Epithelial cell of prostate (primary cell): ENCODE measurements at regions not wholly inside any gene's neighbourhood (a gene's known extent, or its start where the extent isn't known, plus 50 kb on each side); places are given as distances from the start of the nearest gene placed in this dataset.

Experiments used
- DNase-seq: peaks from one replicate; pipeline ENCODE4 v3.0.0-alpha.2; 2011; ENCODE audit warnings: low read depth, low spot score
- H3K27ac ChIP-seq: fragments of 450-650 bp; 2 replicates; pipeline ENCODE4 v1.5.1; 2017; ENCODE audit warnings: mild to moderate bottlenecking

DNA sequence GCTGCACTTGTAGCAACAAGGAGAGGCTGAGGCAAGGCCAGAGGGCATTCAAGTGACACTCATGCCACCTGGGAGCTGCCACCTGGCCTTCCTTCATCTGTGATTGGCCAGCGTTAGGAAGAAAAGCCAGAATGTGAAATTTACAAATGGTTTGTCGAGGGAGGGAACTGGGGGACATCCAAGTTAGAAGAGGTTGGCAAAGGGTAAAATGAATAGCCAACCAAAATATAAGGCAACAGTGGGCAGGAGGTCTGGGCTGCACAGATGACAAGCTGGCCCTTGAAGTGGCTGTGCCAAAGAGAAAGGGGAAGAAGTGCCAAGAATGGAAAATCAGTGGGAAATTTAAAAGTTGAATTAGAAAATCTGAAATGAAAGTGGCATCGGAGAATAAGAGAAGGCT, 221.4 kb downstream of the C11orf91 start:
- no peak for DNase-seq
- H3K27ac ChIP-seq: no peak overlapping the region

DNA sequence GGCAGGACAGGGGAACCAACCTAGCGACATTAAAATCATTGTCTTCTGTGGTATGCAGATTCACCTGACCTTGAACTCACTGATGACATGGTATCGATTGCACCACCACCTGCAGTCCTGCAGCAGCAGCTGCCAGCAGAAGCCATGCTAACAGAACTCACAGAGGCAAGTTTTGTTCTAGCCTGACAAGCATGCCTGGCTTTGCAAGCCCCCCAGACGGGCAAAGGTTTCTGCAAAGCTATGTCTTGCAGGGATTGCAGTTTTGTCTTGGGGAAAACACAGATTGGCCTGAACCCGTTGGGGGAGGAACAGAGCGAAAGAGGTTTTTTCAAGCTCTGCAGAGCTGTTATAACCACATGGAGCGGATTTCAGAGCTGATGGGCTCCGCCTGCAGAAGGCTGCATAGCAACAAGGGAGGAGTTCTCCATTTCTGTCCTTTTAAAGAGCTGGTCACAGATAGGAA, 221.0 kb downstream of the HIPK3 start:
- no peak for DNase-seq
- H3K27ac ChIP-seq: no peak overlapping the region

DNA sequence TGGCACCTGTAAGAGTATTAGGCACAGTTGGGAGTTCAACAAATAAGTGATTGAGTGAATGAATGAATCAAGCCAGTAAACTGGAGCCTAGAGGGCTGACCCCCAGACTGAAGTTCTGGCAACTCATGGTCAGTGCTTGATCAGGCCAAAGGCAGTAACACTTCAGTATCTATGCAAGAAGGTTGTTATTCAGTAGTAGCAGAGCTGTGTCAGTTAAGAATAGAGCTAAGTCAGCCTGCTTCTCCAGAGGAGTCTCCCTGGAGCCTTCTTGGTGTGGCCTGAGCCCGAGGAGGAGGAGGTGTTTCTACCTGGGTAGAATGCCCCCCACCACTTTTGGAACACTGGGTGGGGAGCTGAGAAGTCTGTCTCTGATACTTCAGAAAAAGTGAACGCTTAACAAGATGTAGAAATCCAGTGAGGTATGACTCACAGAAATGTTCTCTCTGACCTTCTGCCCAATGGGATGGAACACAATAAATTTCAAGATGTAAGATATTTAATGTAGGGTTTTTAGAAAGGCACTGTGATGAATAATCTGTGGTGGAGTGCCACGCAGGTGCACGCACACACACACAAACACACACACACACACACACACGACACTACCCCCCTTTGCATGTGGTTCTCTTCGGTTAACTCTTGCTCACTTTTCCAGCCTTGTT, 219.9 kb downstream of the HIPK3 start:
- H3K27ac ChIP-seq: no peak overlapping the region
- no peak for DNase-seq

DNA sequence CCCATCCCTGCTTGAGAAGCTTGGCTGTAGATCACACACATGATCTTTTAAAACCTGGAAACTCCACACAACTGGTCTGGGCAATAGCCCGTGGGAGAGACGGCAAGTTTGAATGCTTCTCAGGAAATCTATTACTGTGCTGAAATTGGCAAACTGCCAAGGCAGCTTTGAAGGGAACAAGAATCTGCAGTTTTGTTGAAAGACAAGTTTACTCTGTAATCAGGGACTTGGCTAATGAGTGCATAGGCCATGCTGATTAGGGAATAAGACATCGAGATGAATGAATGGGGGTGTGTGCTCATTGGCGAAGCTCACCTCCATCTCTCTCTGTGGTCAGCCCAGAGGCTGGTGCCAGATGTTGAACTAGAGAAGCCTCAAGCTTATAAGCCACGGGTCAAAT, 218.8 kb downstream of the HIPK3 start:
- no peak for DNase-seq

DNA sequence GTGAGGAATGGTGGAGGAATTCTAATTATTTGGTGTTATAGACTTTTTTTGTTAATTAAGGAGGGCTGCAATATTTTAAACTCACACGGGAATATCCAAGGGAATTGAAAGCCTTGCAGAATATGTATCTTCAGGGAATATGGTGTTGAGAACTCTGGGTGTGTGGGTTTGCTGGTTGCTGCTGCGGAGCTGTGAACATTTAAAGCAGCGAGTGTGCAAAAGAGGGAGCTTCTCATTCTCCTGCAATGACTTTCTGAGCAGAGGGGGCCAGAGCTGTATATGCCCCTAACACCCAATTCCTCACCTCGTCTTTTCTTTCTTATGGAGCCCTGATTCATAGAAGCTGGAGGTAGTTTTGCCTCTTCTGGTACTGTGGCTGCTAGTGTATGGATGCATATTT, 217.7 kb downstream of the HIPK3 start:
- no peak overlapping the region for H3K27ac ChIP-seq
- DNase-seq: no peak

More for the DNA sequence above, 218.8 kb downstream of the HIPK3 start:
- H3K27ac ChIP-seq: no peak overlapping the region

DNA sequence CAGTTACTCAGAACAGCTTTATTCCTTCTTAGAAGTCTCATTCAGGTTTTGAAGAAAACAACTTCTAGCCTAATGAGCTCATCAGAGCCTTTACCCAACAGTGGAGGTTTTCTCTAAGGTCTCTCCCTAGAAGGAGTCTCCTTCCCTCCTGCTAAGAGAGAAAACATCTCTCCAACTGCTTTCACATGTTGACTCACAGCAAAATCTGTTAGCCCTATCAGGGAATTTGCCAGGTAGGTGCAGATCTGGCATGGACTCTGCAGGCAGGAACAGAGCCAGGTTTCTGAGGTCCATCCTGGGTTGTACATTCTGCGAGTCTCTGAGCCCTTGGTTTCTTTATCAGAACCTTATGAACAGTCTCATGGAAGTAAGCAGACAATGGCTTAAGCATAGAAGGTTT, 214.4 kb downstream of the HIPK3 start:
- no peak for DNase-seq
- no peak overlapping the region for H3K27ac ChIP-seq

DNA sequence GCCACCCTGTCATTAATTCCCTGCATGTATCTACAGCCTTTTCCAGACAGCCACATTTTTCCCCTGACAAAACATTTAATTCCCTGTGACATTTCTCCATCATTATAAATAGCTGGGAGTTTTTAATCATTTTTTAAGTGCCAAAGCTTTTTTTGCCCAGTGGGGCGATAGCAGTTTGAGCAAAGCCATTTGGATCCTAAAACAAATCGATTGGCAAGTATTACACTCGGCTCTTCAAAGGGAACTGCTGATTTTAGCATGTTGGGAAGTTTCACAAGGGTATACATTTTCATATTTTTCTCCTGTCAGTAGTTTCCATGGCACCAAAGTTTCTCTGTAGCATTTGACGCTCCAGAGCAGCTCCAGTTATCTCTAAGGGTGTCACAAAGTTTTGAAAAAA, 210.8 kb downstream of the HIPK3 start:
- no peak overlapping the region for H3K27ac ChIP-seq
- DNase-seq: no peak

DNA sequence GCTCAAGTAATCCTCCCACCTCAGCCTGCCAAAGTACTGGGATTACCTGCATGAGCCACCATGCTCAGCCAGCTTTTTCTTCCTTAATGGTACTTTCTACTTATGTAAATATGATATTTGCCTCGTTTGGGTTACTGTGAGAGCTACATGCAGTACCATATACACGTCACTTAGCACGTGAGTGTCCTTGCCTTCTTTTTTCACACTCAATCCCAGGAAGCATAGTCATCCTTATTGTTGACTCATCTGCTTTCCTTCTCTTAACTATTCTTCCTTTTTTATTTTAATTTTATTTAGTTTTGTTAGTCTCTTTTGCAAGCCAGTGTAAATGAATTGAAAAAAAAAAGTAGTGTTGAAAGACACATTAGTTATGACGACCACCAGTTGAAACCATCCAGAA, 205.9 kb downstream of the HIPK3 start:
- no peak overlapping the region for H3K27ac ChIP-seq
- no peak for DNase-seq

DNA sequence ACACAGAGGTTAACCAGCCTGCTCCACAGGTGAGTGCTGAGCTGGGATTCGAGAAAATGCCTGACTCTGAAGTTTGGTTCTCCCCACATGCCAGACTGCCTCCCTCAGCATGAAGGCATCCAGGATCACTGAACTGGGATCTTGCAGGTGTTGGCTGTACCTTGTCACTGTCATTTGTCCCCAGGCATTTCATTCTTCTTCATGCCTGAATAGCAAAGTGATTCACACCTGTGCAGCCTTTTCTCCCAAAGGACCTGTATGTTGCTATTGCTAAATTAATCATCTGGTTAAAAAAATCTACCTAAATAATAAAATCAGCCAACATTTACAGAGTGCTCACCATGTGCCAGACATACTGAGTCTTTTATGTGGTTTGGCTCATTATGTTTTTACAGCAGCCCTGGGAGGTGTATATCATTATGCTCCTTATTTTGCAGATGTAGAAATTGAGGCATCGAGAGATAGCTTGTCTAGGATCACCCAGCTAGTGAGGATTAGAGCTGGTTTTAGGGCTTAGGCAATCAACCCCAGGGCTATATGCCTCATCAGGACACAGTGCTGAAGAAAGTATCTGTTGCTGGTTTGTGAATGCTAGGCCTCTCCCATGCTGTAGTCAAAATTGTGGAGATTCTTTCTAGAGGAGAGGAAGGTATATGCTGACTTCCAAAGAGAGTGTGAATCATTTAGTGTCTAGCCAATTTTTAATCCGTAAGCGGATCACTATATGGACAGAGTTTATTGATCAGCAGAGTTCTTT, 204.4 kb downstream of the HIPK3 start:
- DNase-seq: no peak
- no peak overlapping the region for H3K27ac ChIP-seq

DNA sequence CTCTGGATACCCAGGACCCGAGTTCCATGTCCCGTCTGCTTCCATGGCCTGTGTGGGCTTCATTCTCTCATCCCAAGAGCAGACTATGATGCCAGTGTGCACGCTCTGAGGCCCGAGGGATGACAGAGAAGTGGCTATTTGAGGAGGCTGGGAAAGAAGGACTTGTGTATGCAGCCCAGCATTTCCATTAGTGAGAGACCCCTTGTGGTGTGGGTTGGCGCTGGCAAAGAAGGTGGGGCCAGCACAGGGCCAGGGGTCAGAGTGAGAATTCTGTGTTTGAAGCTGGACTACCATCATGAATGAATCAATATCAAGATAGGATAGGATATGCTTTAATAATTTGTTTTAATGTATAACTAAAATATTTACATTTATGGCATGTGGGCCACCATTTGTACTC, 200.8 kb downstream of the HIPK3 start:
- H3K27ac ChIP-seq: no peak overlapping the region
- no peak for DNase-seq

DNA sequence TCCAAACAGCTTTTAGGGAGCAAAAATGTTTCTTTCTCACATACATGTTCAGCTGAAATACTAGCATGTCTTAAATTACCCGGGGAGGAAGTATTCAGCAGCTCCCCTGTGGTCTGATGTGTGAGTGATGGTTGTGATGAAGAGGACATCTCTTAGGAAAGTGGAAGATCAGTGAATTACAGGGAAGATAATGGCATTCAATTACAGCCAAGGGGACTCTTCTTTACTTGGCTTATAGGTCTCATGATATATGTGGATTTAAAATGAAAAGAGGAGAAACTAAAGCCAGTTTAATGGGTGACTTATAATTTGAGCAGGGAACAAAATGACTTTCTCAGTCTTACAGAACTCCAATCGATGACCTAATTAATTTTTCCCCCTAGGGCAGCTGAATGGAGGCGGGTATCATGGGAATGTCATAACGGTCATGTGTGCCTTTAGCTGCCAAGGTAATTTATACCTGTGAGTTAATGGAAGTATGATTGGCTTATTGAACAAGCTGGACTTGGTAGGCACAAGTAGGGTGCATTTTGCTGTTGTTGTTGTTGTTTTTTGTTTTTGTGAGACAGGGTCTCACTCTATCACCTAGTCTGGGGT, 198.8 kb downstream of the HIPK3 start:
- H3K27ac ChIP-seq: no peak overlapping the region
- no peak for DNase-seq

DNA sequence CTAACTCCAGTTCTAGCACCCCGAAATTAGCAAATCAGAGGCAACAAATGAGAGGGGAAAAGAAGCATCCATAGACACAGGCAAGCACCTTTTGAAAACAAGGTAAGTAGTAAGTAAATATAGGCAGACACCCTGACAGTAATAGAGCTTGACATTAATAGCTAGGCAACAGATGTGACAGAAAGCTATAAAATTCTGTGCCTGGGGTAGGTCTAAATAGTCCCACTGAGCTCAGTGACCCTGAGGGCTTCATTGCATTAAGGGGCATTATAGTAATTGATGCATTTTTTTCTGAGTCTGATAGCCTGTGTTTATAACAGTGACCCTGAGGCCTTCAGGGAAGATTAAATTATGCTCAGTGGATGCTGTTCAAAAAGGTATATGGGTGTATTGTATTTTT, 197.1 kb downstream of the HIPK3 start:
- no peak for DNase-seq
- H3K27ac ChIP-seq: no peak overlapping the region

DNA sequence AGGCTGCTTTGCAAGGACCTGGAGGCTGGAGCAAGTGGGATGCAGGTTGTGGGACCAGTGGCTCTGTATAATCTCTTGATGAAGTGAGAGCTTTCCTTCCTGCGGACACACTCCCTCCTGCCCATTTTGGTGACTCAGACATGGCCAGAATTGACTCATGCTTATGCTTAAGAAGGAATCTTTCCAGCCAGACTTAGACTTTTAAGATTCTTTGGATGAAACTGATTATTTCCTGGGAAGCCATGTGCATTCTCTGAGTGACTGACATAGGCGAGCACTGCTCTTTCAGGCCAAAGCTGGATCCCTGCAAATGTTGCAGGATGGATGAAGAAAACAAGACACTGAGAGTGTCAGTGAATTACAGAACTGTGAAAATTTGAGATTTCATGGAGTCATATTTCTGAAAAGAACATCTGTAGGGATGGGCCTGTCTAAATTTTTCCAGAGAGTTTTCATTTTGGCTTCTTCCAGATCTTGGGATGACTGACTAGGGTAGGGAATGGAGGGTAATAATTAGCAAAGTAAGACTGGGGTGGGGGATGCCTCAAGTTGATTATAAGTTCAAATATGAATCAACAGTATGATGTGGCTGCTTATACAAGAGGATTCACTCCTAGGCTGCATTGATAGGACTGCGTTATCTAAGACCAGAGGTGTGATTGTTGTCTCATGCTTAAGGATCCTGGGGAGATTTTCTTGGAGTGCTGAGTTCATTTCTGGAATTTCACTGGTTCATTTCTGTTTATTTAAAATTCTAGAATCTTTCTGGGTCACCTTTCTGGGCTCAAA, 195.8 kb downstream of the HIPK3 start:
- H3K27ac ChIP-seq: no peak overlapping the region
- DNase-seq: no peak

DNA sequence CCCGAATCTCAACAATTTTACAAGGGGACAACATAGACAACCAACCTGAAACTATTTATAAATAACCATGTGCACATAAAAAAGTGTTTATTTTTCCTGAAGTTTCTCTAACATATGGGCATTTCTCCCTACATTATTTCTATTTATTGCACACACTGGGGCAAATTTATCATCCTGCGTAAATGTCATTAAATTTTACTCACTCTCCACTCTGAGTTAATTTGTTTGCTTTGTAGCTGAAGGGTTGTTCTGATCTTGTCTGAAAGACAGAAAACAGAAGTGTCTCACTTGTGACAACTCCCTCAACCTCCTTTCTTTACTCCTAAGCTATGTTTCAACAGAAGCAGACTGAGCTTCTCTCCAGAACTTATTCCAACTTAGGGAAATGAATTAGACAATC, 194.2 kb downstream of the HIPK3 start:
- DNase-seq: no peak
- no peak overlapping the region for H3K27ac ChIP-seq

DNA sequence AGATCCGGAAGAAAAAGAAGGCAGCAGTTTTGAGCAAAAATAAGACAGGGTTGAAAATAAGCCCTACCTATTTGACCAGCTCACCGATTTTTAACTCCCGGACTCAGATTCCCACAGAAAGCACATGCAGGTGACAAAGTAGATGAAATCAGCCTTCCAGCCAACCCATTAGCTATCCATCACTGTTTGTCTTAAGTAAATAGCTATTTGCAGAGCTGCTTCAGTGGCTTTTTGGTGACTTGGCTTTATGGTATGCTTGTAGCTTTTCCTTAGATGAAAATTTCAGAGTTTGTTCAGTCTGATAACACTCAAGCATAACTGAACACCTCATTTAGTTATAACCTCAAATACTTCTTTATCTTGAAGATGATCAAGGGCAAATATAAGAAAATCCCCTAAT, 192.6 kb downstream of the HIPK3 start:
- no peak for DNase-seq
- H3K27ac ChIP-seq: no peak overlapping the region

DNA sequence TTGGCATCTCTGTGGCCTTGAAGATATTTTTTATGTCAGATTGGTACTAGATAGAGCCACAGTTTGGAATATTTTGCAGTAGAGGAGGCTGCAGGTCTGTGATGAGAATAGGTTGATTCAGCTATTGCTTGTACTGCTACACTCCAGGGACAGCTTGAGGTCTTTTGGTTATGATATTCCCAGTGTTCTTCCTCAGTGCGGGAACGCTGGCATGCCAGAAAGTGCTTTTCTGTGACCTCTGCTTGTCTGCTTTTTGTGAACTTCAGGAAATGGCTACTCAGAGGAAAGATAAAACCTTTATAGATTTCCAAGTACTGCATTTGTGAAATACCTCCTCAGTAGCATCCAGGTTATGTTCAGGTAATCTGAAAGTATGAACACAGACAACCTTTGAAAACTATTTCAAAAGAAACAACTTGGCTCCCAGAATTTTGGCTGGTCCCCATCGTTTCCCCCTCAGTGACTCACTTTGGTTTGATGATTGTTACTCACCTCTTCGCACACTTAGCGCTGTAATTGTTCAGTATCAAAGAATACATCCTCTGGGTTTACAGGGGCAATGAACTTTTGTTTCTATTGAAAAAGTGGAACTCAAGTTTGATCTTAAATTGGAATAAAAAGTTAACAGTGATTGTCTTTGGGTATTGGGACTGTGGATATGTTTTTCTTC, 191.4 kb downstream of the HIPK3 start:
- H3K27ac ChIP-seq: no peak overlapping the region
- DNase-seq: no peak

DNA sequence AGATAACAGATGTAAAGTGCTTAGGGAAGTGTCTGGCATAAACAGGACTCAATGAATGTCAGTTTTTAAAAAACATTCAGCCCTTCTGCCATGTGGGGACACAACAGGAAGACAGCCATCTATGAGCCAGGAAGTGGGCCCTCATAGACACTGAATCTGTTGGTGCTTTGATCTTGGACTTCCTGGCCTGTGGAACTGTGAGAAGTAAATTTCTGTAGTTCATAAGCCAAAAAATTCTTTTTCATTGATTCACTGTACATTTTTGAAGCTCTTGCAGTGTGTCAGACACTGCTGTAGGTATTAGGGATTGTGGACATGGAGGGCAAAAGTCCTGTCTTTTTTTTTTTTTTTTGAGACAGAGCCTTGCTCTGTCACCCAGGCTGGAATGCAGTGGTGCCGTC, 188.6 kb downstream of the HIPK3 start:
- no peak overlapping the region for H3K27ac ChIP-seq
- DNase-seq: no peak

DNA sequence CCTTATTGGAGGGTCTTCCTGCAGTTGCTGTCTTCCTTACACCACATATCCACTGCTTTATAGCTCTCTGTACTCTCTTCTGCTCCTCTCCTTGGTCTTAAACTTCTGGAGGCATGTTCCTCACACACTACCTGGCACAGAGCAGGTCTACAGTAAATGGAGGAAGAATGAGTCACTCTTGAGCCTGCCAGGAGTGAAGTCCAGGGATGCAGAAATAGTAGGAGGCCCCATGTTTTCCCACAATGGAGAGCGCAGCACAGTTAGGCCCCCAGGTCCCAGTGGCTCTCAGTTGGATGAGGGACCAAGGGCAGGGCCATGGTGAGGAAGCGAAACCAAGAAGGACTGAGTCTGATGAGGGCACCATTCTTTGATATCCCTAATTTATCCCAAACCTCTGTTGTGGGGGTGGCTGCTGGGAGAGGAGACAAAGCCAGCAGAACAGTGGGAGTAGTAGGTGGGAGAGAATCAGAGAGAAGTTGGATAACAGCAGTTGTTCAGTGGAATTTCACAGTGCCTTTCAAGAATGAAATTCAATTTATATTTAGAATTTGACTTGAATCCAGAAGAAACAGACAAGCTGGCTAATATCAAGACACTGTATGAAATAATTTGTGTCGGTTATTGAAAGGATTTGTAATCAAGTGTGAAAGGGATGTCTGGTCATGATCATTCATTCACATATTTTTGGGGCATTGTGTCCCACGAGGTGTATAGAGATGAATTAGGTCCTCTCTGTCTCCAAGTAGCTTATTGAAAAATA, 187.8 kb downstream of the HIPK3 start:
- no peak overlapping the region for H3K27ac ChIP-seq
- DNase-seq: no peak

DNA sequence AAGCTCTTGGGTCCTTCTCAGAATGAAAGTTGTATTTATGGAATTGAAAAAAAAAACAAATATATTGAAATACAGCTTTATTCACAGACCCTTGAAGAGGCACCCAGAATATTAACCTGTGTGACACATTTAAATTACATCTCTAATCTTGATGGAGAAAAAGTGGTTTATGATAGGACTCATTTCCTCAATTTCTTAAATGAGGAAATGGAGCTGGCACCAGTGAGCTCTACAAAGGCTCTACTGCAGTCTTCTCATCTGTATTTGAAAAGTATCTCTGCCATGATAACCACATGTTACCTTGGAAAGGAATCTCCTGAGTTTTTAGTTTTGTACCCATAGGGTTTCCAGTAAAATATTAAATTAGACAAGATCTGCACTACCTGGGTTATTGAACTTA, 186.5 kb downstream of the HIPK3 start:
- DNase-seq: no peak

DNA sequence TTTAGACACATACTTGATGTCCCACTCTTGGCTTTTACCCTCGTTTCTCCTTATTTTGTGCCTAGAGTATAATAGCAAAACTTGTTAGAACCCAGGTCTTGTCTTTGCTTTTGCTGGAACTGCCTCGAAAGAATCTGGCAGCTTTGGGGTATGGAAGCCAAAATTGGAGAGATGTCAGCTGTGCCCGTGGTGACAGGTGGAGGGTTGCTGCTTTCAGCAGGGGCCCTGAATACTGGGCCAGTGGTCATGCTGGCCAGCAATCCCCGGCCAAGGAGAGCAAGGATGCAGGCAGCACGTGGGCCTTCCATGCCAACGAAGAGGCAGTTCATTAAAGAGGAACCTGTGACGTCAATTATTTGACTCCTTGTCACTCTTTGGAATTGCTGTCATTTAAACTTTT, 181.1 kb downstream of the HIPK3 start:
- H3K27ac ChIP-seq: no peak overlapping the region
- no peak for DNase-seq

More for the DNA sequence above, 186.5 kb downstream of the HIPK3 start:
- H3K27ac ChIP-seq: no peak overlapping the region
